ENCODE measurements at regions not wholly inside any gene's neighbourhood (a gene's known extent, or its start where the extent isn't known, plus 50 kb on each side); places are given as distances from the start of the nearest gene placed in this dataset.

- Histone ChIP-seq H3K79me2 (ENCODE audit: insufficient read depth, low read length) (no peaks in the 10 kb centered on the region), H4K5ac (ENCODE audit: insufficient read length, low read depth, low read length) (no peak overlapping the region), H3K9me3 (ENCODE audit: control insufficient read depth, low read depth, low read length) (no peaks in the 10 kb centered on the region), H2BK12ac (ENCODE audit: insufficient read length, low read depth, low read length) (no peak overlapping the region), H3K9ac (ENCODE audit: extremely low read depth, insufficient read length, low read length) (no peak overlapping the region), H3K23ac (ENCODE audit: insufficient read length, low read depth, low read length) (no peak overlapping the region), H2AFZ (ENCODE audit: low read length) (no peak overlapping the region), H3K23me2 (ENCODE audit: insufficient read length, low read depth, low read length, poor library complexity, severe bottlenecking) (no peaks in the 10 kb centered on the region), H4K20me1 (ENCODE audit: control insufficient read depth, insufficient read depth, insufficient read length) (no peaks in the 10 kb centered on the region), H3T11ph (ENCODE audit: low read length) (no peak overlapping the region), H2BK5ac (ENCODE audit: insufficient read length, low read length) (no peak overlapping the region), H2BK120ac (ENCODE audit: low read depth, low read length, poor library complexity, severe bottlenecking) (no peak overlapping the region), H3K27ac (ENCODE audit: insufficient read length, low read depth, low read length) (no peak overlapping the region), H3K18ac (ENCODE audit: insufficient read length, low read depth, low read length) (no peak overlapping the region), H4K91ac (ENCODE audit: insufficient read length, low read depth, low read length) (no peak overlapping the region), H2AK5ac (ENCODE audit: insufficient read length, low read length) (no peak overlapping the region), H3K27me3 (ENCODE audit: insufficient read depth, low read length) (no peaks in the 10 kb centered on the region), H4K8ac (replicated peaks; ENCODE audit: insufficient read length, low read depth, low read length) (no peak overlapping the region), H2BK15ac (ENCODE audit: low read depth, low read length) (no peak overlapping the region), H2BK20ac (ENCODE audit: low read depth, low read length, poor library complexity, severe bottlenecking) (no peak overlapping the region), H3K4me2 (ENCODE audit: insufficient read depth, insufficient read length, low read length) (no peak overlapping the region), H3K4ac (ENCODE audit: low read depth, low read length) (no peak overlapping the region), H3K4me1 (ENCODE audit: insufficient read depth, low read length) (no peaks in the 10 kb centered on the region), H3K79me1 (ENCODE audit: insufficient read depth, low read depth, low read length, poor library complexity, severe bottlenecking) (no peaks in the 10 kb centered on the region), H3K56ac (ENCODE audit: insufficient read length, low read depth, low read length) (no peak overlapping the region), H3K14ac (ENCODE audit: insufficient read depth, low read length) (no peak overlapping the region)
- WGBS (ENCODE audit: extremely low coverage, insufficient read length, low lambda C conversion rate): no CpG with 5 or more reads among the region's 5 CpGs
- no peak overlapping the region for H3K4me3 Mint-ChIP-seq
- no peak overlapping the region; a peak in 1 of 7 replicates for H3K27ac Mint-ChIP-seq
- no peaks in the 10 kb centered on the region for H3K36me3 Mint-ChIP-seq (ENCODE audit: insufficient read depth in 1 of 3, low read depth in 3 of 3)
- DNase-seq: no peak
- TF ChIP-seq CTCF (conservative IDR thresholded peaks at IDR 0.05): no peak
- H3K4me1 Mint-ChIP-seq: no peaks in the 10 kb centered on the region; a peak in 1 of 4 replicates
- H3K9me3 Mint-ChIP-seq: no peaks in the 10 kb centered on the region
- H3K27me3 Mint-ChIP-seq (ENCODE audit: low read depth): no peaks in the 10 kb centered on the region
Observed at GRCh38 chr7:10770176-10770575, 203.5 kb upstream of the PHF14 start.

Data from H9 (cell line).